Stimulated activated CD4-positive, alpha-beta T cell treated with anti-CD3 and anti-CD28 coated beads, Interleukin-4, amount 100 ng/mL, for 1 hour (primary cell): ENCODE measurements at regions not wholly inside any gene's neighbourhood (a gene's known extent, or its start where the extent isn't known, plus 50 kb on each side); places are given as distances from the start of the nearest gene placed in this dataset.

Source experiments
- DNase-seq: peaks from one replicate; pipeline ENCODE4 v3.0.0-alpha.2; 2020

- DNase-seq: no peak
These were observed 50.0 kb upstream of the RNU6ATAC start for GRCh38 chr9:134214386-134214765.

GRCh38 chr9:134214766-134215419, 50.5 kb upstream of the RNU6ATAC start:
- no peak for DNase-seq

- DNase-seq: no peak
These were observed 51.0 kb upstream of the RNU6ATAC start for GRCh38 chr9:134215420-134215698.

- DNase-seq: no peak
These were observed 51.5 kb upstream of the RNU6ATAC start for GRCh38 chr9:134215699-134216448.

GRCh38 chr9:134216449-134216951, 52.1 kb upstream of the RNU6ATAC start:
- DNase-seq: no peak

GRCh38 chr9:134216961-134217360, 52.6 kb upstream of the RNU6ATAC start:
- DNase-seq: no peak

GRCh38 chr9:134217431-134218210, 53.3 kb upstream of the RNU6ATAC start:
- DNase-seq: no peak

GRCh38 chr9:134218230-134218629, 53.9 kb upstream of the RNU6ATAC start:
- no peak for DNase-seq

GRCh38 chr9:134219646-134220060, 55.3 kb upstream of the RNU6ATAC start:
- DNase-seq: no peak

GRCh38 chr9:134220311-134220710, 55.9 kb upstream of the RNU6ATAC start:
- DNase-seq: no peak

- DNase-seq: no peak
These were observed 57.1 kb upstream of the RNU6ATAC start for GRCh38 chr9:134221273-134222017.

- DNase-seq: no peak
These were observed 57.7 kb upstream of the RNU6ATAC start for GRCh38 chr9:134222018-134222573.

- DNase-seq: no peak
These were observed 58.7 kb upstream of the RNU6ATAC start for GRCh38 chr9:134223091-134223490.

GRCh38 chr9:134223591-134224122, 59.3 kb upstream of the RNU6ATAC start:
- DNase-seq: no peak

- DNase-seq: no peak
These were observed 59.8 kb upstream of the RNU6ATAC start for GRCh38 chr9:134224127-134224526.

- DNase-seq: no peak
These were observed 60.3 kb upstream of the RNU6ATAC start for GRCh38 chr9:134224567-134225093.

- no peak for DNase-seq
These were observed 60.8 kb upstream of the RNU6ATAC start for GRCh38 chr9:134225186-134225585.

GRCh38 chr9:134225816-134226215, 61.5 kb upstream of the RNU6ATAC start:
- no peak for DNase-seq

GRCh38 chr9:134226221-134226930, 62.0 kb upstream of the RNU6ATAC start:
- no peak for DNase-seq

- no peak for DNase-seq
These were observed 63.4 kb upstream of the RNU6ATAC start for GRCh38 chr9:134227451-134228411.
